ENCODE measurements at regions not wholly inside any gene's neighbourhood (a gene's known extent, or its start where the extent isn't known, plus 50 kb on each side); places are given as distances from the start of the nearest gene placed in this dataset.

DNA sequence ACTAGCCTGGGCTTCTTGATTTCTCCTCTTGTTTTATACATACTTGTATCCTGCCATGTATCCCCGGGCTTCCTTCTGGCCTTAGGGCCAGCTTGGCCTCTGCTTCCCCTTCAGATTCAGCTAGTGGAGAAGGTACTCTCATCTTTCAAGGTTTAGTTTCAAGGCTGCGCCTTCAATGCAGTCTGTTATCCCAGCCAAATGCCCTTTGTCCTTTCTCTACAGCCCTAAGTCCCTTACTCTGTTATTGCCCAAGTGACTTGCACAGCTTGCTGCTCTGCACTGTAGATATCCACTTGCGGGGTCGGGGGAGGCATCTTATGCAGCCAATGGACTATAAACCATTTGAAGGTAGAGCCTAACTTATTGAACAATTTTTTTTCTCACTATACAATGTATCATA lies 357.5 kb downstream of the PPP1R2C start:
- DNase-seq (ENCODE audit: low spot score) = no peak
- ATAC-seq = no peak
- H3K9me3 Mint-ChIP-seq = 0 out of 2 replicates have a peak, but pooled peaks cover 3% of the 10 kb centered on the region
- H3K4me1 Mint-ChIP-seq = 0 out of 2 replicates have a peak, but pooled peaks cover 3% of the 10 kb centered on the region
- ChIA-PET CTCF (no interaction called here), POLR2A (no interaction called here)
- H3K36me3 Mint-ChIP-seq = no peaks in the 10 kb centered on the region
- H3K27ac Mint-ChIP-seq = no peak overlapping the region
- TF ChIP-seq PRRX2 (CRISPR knock-in tag; IDR thresholded peaks at IDR 0.05) = no peak
- TF ChIP-seq TP53 (CRISPR knock-in tag; IDR thresholded peaks at IDR 0.05) = no peak
- TF ChIP-seq, protein P1, sequence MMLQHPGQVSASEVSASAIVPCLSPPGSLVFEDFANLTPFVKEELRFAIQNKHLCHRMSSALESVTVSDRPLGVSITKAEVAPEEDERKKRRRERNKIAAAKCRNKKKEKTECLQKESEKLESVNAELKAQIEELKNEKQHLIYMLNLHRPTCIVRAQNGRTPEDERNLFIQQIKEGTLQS (CRISPR knock-in tag; conservative IDR thresholded peaks at IDR 0.05) = no peak
- TF ChIP-seq TEAD4 (CRISPR knock-in tag; IDR thresholded peaks at IDR 0.05) = no peak
- no peak for TF ChIP-seq NR2C2 (CRISPR knock-in tag; IDR thresholded peaks at IDR 0.05)
- no peak for TF ChIP-seq EMX1 (CRISPR knock-in tag; IDR thresholded peaks at IDR 0.05)
- TF ChIP-seq RELA (CRISPR knock-in tag; IDR thresholded peaks at IDR 0.05; ENCODE audit: borderline replicate concordance) = no peak
- TF ChIP-seq, protein P2, sequence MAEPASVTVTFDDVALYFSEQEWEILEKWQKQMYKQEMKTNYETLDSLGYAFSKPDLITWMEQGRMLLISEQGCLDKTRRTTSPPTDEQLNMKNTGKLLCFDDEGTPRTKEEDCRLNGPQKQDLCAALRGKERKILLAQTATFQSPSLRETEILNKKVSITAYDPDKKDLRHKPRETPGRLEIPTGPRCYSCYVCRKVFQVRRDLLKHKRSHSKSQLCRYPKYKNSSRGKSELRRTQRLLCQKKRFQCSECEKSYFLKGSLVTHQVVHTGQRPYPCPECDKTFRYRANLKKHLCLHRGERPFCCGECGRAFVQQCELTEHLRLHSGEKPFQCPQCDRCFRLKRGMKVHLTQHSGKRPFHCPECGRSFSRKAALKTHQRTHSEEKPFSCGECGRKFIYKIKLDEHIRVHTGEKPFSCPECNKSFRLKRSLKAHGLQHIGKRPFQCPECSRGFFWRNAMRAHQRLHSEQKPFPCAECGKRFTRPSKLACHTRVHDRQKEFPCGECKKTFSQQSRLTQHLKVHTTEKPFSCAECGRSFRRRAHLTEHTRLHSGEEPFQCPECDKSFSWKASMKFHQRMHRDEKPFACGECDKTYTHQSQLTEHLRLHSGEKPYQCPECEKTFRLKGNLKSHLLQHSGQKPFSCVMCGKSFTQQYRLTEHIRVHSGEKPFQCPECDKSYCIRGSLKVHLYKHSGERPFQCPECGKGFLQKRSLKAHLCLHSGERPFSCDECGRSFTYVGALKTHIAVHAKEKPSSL (CRISPR knock-in tag; conservative IDR thresholded peaks at IDR 0.05) = no peak
- no peak for TF ChIP-seq OVOL2 (CRISPR knock-in tag; IDR thresholded peaks at IDR 0.05; ENCODE audit: borderline replicate concordance)
- TF ChIP-seq SOX15 (CRISPR knock-in tag; IDR thresholded peaks at IDR 0.05) = no peak
- no peak for TF ChIP-seq KAT7 (CRISPR knock-in tag; IDR thresholded peaks at IDR 0.05; ENCODE audit: borderline replicate concordance)
- no peak for TF ChIP-seq ZNF396 (CRISPR knock-in tag; IDR thresholded peaks at IDR 0.05; ENCODE audit: borderline replicate concordance)
- TF ChIP-seq, protein P3, sequence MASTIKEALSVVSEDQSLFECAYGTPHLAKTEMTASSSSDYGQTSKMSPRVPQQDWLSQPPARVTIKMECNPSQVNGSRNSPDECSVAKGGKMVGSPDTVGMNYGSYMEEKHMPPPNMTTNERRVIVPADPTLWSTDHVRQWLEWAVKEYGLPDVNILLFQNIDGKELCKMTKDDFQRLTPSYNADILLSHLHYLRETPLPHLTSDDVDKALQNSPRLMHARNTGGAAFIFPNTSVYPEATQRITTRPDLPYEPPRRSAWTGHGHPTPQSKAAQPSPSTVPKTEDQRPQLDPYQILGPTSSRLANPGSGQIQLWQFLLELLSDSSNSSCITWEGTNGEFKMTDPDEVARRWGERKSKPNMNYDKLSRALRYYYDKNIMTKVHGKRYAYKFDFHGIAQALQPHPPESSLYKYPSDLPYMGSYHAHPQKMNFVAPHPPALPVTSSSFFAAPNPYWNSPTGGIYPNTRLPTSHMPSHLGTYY (CRISPR knock-in tag; IDR thresholded peaks at IDR 0.05) = no peak
- TF ChIP-seq ZNF317 (CRISPR knock-in tag; IDR thresholded peaks at IDR 0.05; ENCODE audit: borderline replicate concordance, low read depth) = no peak
- TF ChIP-seq FOXJ3 (CRISPR knock-in tag; IDR thresholded peaks at IDR 0.05; ENCODE audit: borderline replicate concordance) = no peak
- no peak for TF ChIP-seq FOXK1 (CRISPR knock-in tag; IDR thresholded peaks at IDR 0.05)
- TF ChIP-seq ATF1 (CRISPR knock-in tag; IDR thresholded peaks at IDR 0.05) = no peak
- TF ChIP-seq, protein P4, sequence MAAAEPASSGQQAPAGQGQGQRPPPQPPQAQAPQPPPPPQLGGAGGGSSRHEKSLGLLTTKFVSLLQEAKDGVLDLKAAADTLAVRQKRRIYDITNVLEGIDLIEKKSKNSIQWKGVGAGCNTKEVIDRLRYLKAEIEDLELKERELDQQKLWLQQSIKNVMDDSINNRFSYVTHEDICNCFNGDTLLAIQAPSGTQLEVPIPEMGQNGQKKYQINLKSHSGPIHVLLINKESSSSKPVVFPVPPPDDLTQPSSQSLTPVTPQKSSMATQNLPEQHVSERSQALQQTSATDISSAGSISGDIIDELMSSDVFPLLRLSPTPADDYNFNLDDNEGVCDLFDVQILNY (CRISPR knock-in tag; IDR thresholded peaks at IDR 0.05) = no peak
- H3K27me3 Mint-ChIP-seq (ENCODE audit: low read depth) = no peaks in the 10 kb centered on the region
- H3K4me3 Mint-ChIP-seq = no peak overlapping the region

DNA sequence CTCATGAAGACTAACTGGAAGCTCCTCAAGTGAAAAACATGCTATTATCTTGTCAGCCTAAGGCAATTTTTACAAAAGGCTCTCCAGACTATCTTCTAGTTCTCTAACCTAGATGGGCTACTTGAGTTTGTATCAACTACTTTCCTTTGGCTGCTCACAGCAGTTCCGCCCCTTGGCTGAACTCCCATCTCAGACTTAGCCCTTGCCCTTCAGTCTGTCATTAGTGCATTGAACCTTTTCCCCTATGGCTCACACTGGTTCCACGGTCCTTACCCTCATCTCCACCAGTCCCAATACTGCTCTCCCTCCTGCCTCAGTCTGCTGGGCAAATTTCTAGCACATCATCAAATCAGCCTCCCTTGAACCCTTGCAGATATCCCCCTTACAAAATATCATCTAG lies 362.3 kb downstream of the PPP1R2C start:
- Mint-ChIP-seq H3K27ac (no peak overlapping the region), H3K4me1 (0 out of 2 replicates have a peak, but pooled peaks cover 3% of the 10 kb centered on the region), H3K9me3 (peaks cover 20% of the 10 kb centered on the region), H3K27me3 (ENCODE audit: low read depth) (peaks cover 4% of the 10 kb centered on the region; the same call in 1 of the 2 replicates), H3K36me3 (peaks cover 4% of the 10 kb centered on the region; the same call in 1 of the 2 replicates), H3K4me3 (no peak overlapping the region)
- ChIA-PET CTCF (no interaction called here), POLR2A (no interaction called here)
- no peak for ATAC-seq
- DNase-seq (ENCODE audit: low spot score) = no peak
- TF ChIP-seq, protein P5, sequence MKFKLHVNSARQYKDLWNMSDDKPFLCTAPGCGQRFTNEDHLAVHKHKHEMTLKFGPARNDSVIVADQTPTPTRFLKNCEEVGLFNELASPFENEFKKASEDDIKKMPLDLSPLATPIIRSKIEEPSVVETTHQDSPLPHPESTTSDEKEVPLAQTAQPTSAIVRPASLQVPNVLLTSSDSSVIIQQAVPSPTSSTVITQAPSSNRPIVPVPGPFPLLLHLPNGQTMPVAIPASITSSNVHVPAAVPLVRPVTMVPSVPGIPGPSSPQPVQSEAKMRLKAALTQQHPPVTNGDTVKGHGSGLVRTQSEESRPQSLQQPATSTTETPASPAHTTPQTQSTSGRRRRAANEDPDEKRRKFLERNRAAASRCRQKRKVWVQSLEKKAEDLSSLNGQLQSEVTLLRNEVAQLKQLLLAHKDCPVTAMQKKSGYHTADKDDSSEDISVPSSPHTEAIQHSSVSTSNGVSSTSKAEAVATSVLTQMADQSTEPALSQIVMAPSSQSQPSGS (CRISPR knock-in tag; IDR thresholded peaks at IDR 0.05; ENCODE audit: borderline replicate concordance, low read depth) = no peak
- TF ChIP-seq, protein P6, sequence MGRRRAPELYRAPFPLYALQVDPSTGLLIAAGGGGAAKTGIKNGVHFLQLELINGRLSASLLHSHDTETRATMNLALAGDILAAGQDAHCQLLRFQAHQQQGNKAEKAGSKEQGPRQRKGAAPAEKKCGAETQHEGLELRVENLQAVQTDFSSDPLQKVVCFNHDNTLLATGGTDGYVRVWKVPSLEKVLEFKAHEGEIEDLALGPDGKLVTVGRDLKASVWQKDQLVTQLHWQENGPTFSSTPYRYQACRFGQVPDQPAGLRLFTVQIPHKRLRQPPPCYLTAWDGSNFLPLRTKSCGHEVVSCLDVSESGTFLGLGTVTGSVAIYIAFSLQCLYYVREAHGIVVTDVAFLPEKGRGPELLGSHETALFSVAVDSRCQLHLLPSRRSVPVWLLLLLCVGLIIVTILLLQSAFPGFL (CRISPR knock-in tag; IDR thresholded peaks at IDR 0.05; ENCODE audit: borderline replicate concordance) = no peak
- TF ChIP-seq SOX15 (CRISPR knock-in tag; IDR thresholded peaks at IDR 0.05) = no peak

Data from WTC11 (cell line).